IMR-90 (cell line): ENCODE measurements at regions not wholly inside any gene's neighbourhood (a gene's known extent, or its start where the extent isn't known, plus 50 kb on each side); places are given as distances from the start of the nearest gene placed in this dataset.

Experiments
- ATAC-seq: fragments of 200-7000 bp; cut with Tn5 transposase; 2 replicates; pipeline ENCODE4 v1.9.1; 2020; ENCODE audit warnings: low read depth, mild to moderate bottlenecking, moderate library complexity
- BruUV-seq: library from RNA; stranded (reverse); fragments of 400-500 nt; replicated peaks from 2 replicates; lab custom pipeline; 2021; lab: Mats Ljungman, UMichigan
- CTCF ChIA-PET: fragments of 300-600 bp; formaldehyde crosslinking; extraction: SDS; loops from one replicate; lab custom pipeline; 2021; ENCODE audit warnings: antibody characterized with exemption; lab: Yijun Ruan, JAX
- POLR2A ChIA-PET: fragments of 300-600 bp; sonication (Branson Sonifier 250); formaldehyde crosslinking; loops from one replicate; lab custom pipeline; 2022; ENCODE audit warnings: antibody characterized with exemption; ENCODE audit not compliant: unreplicated experiment; lab: Charles Lee
- DNase-seq: peaks from one replicate; pipeline ENCODE4 v3.0.0; 2013
- H2AFZ ChIP-seq: replicated peaks from 2 replicates; pipeline ENCODE3; 2013; ENCODE audit warnings: low read length, mild to moderate bottlenecking; ENCODE audit not compliant: poor library complexity
- H2AK5ac ChIP-seq: 2 replicates; pipeline ENCODE4 v1.6.1; 2013; ENCODE audit warnings: low read depth, low read length, inconsistent platforms
- H2AK9ac ChIP-seq: replicated peaks from 2 replicates; pipeline ENCODE3; 2013; ENCODE audit warnings: mild to moderate bottlenecking, low read depth, low read length, moderate library complexity; ENCODE audit not compliant: poor library complexity
- H2BK120ac ChIP-seq: 2 replicates; pipeline ENCODE4 v1.6.1; 2013; ENCODE audit warnings: low read depth, low read length, inconsistent platforms
- H2BK15ac ChIP-seq: 3 replicates; pipeline ENCODE4 v1.6.1; 2013; ENCODE audit warnings: low read depth, low read length, inconsistent platforms
- H2BK20ac ChIP-seq: 2 replicates; pipeline ENCODE4 v1.6.1; 2013; ENCODE audit warnings: low read depth, mild to moderate bottlenecking, inconsistent platforms, low read length, moderate library complexity
- H2BK5ac ChIP-seq: 2 replicates; pipeline ENCODE4 v1.6.1; 2013; ENCODE audit warnings: mild to moderate bottlenecking, low read depth, low read length, inconsistent platforms; ENCODE audit not compliant: poor library complexity, severe bottlenecking
- H3K14ac ChIP-seq: replicated peaks from 2 replicates; pipeline ENCODE4 v1.6.1; 2013; ENCODE audit warnings: low read depth, low read length, inconsistent platforms
- H3K18ac ChIP-seq: 2 replicates; pipeline ENCODE4 v1.6.1; 2013; ENCODE audit warnings: low read depth, low read length, control low read depth
- H3K23ac ChIP-seq: 2 replicates; pipeline ENCODE4 v1.6.1; 2013; ENCODE audit warnings: low read depth, low read length, inconsistent platforms
- H3K27ac ChIP-seq: 2 replicates; pipeline ENCODE4 v1.5.1; 2013; ENCODE audit warnings: mild to moderate bottlenecking, control low read depth, low read length; ENCODE audit not compliant: insufficient read depth
- H3K27me3 ChIP-seq: 2 replicates; pipeline ENCODE4 v1.6.1; 2013; ENCODE audit warnings: low read length; ENCODE audit not compliant: control insufficient read depth, insufficient read depth
- H3K36me3 ChIP-seq: 2 replicates; pipeline ENCODE4 v1.6.1; 2013; ENCODE audit warnings: low read length, mixed read lengths; ENCODE audit not compliant: control insufficient read depth, insufficient read depth
- H3K4ac ChIP-seq: 2 replicates; pipeline ENCODE4 v1.6.1; 2013; ENCODE audit warnings: low read depth, low read length, inconsistent platforms
- H3K4me1 ChIP-seq: 2 replicates; pipeline ENCODE4 v1.6.1; 2013; ENCODE audit warnings: low read length, mixed read lengths; ENCODE audit not compliant: control insufficient read depth, insufficient read depth
- H3K4me2 ChIP-seq: 2 replicates; pipeline ENCODE4 v1.6.1; 2013; ENCODE audit warnings: low read depth, mild to moderate bottlenecking, control low read depth, low read length, moderate library complexity
- H3K4me3 ChIP-seq: 2 replicates; pipeline ENCODE4 v1.5.1; 2013; ENCODE audit warnings: low read depth, mild to moderate bottlenecking, control low read depth, low read length, moderate library complexity; ENCODE audit not compliant: insufficient read depth
- H3K56ac ChIP-seq: 2 replicates; pipeline ENCODE4 v1.6.1; 2013; ENCODE audit warnings: low read length, inconsistent platforms; ENCODE audit not compliant: insufficient read depth; ENCODE audit errors: extremely low read depth
- H3K79me1 ChIP-seq, 2 experiments: 2 replicates each; pipeline ENCODE4 v1.6.1; 2013; ENCODE audit warnings: low read length in 2 of 2, inconsistent platforms in 1 of 2, low read depth in 1 of 2
- H3K9ac ChIP-seq: 2 replicates; pipeline ENCODE4 v1.6.1; 2013; ENCODE audit warnings: low read depth, low read length, control low read depth
- H3K9me1 ChIP-seq: 2 replicates; pipeline ENCODE4 v1.6.1; 2013; ENCODE audit warnings: low read length, inconsistent platforms; ENCODE audit not compliant: insufficient read depth
- H3K9me3 ChIP-seq: 2 replicates; pipeline ENCODE4 v1.6.1; 2013; ENCODE audit warnings: low read length; ENCODE audit not compliant: control insufficient read depth, insufficient read depth
- H4K20me1 ChIP-seq: 2 replicates; pipeline ENCODE4 v1.6.1; 2013; ENCODE audit warnings: low read length, inconsistent platforms; ENCODE audit not compliant: insufficient read depth
- H4K5ac ChIP-seq: 2 replicates; pipeline ENCODE4 v1.6.1; 2013; ENCODE audit warnings: mild to moderate bottlenecking, low read depth, low read length, control low read depth
- H4K8ac ChIP-seq, 2 experiments: 2 replicates each; pipeline ENCODE4 v1.6.1; 2013; ENCODE audit warnings: low read depth in 2 of 2, low read length in 2 of 2, control low read depth in 1 of 2, inconsistent platforms in 1 of 2
- H4K91ac ChIP-seq: 2 replicates; pipeline ENCODE4 v1.6.1; 2013; ENCODE audit warnings: low read depth, low read length, inconsistent platforms; ENCODE audit not compliant: insufficient read depth
- CEBPB ChIP-seq: IDR thresholded peaks from 2 replicates; pipeline ENCODE4 v1.6.1; 2012; ENCODE audit warnings: low read depth, low read length, improper control_type of control experiment
- CHD1 ChIP-seq: IDR thresholded peaks from 2 replicates; pipeline ENCODE4 v1.6.1; 2012; ENCODE audit warnings: low read depth, low read length, improper control_type of control experiment
- MAFK ChIP-seq: IDR thresholded peaks from 2 replicates; pipeline ENCODE4 v1.6.1; 2012; ENCODE audit warnings: low read depth, low read length, improper control_type of control experiment
- MAZ ChIP-seq: IDR thresholded peaks from 2 replicates; pipeline ENCODE4 v1.6.1; 2012; ENCODE audit warnings: low read depth, mild to moderate bottlenecking, low read length, improper control_type of control experiment, moderate library complexity, borderline replicate concordance
- MXI1 ChIP-seq: IDR thresholded peaks from 2 replicates; pipeline ENCODE4 v1.6.1; 2012; ENCODE audit warnings: low read depth, mild to moderate bottlenecking, low read length, moderate library complexity, borderline replicate concordance
- NFE2L2 ChIP-seq: fragments of 150-350 bp; IDR thresholded peaks from 2 replicates; pipeline ENCODE4 v1.6.1; 2016; ENCODE audit warnings: low read depth, mild to moderate bottlenecking, low read length
- POLR2A ChIP-seq: IDR thresholded peaks from 2 replicates; pipeline ENCODE4 v1.6.1; 2012; ENCODE audit warnings: mild to moderate bottlenecking, low read depth, low read length
- RAD21 ChIP-seq: IDR thresholded peaks from 2 replicates; pipeline ENCODE4 v1.6.1; 2012; ENCODE audit warnings: low read length, improper control_type of control experiment
- RCOR1 ChIP-seq: IDR thresholded peaks from 2 replicates; pipeline ENCODE4 v1.6.1; 2012; ENCODE audit warnings: mild to moderate bottlenecking, low read length, improper control_type of control experiment; ENCODE audit not compliant: insufficient replicate concordance
- RFX5 ChIP-seq: IDR thresholded peaks from 2 replicates; pipeline ENCODE4 v1.8.0; 2012; ENCODE audit warnings: low read depth, mild to moderate bottlenecking, low read length, moderate library complexity
- SMC3 ChIP-seq: fragments of 150-350 bp; IDR thresholded peaks from 2 replicates; pipeline ENCODE4 v1.6.1; 2016; ENCODE audit warnings: low read depth, mild to moderate bottlenecking, antibody characterized with exemption, low read length, moderate library complexity
- dilution Hi-C: fragments of 300-500 bp; cut with HindIII; formaldehyde crosslinking; loops from one replicate; pipeline ENCODE4 v1.14.3; 2018; ENCODE audit warnings: low sequenced_read_pairs; ENCODE audit not compliant: unreplicated experiment
- in situ Hi-C: fragments of 300-500 bp; cut with MboI; formaldehyde crosslinking; loops from 3 replicates; pipeline ENCODE4 v1.14.3; 2019; ENCODE audit warnings: low sequenced_read_pairs, inconsistent platforms, mixed read lengths
- intact Hi-C: fragments of 100-400 bp; cut with micrococcal nuclease; formaldehyde crosslinking; loops from 2 replicates; pipeline ENCODE4 v1.10.0; 2022
- TF ChIP-seq, protein P1 (sequence below): fragments of 150-350 bp; IDR thresholded peaks from 2 replicates; pipeline ENCODE4 v1.6.1; 2017; ENCODE audit warnings: mild to moderate bottlenecking, antibody characterized with exemption, low read length, low read depth
- TF ChIP-seq, protein P2 (sequence below): conservative IDR thresholded peaks from 2 replicates; pipeline ENCODE4 v1.5.1; 2012; ENCODE audit warnings: mild to moderate bottlenecking, low read depth, low read length, improper control_type of control experiment
- TF ChIP-seq, protein P3 (sequence below): fragments of 150-350 bp; IDR thresholded peaks from 2 replicates; pipeline ENCODE4 v1.6.1; 2016; ENCODE audit warnings: low read depth, mild to moderate bottlenecking, low read length, moderate library complexity, borderline replicate concordance

DNA sequence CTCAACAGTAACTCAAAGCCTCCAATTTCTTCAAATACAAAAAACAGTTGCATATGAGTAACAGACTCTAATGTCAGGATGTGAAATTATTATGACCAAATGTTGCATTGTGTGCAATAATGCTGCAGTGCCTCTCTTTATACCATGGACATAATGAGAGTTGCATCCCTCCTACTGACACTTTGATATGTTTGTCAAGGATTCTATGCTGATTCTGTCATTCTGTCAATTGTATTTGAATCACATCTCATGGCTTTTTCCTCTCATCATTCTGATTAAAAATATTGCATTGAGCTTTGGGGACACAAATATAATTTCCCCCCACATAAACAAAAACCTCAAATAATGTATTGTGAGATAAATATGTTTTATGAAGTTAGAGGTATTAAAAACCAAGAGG, 84.6 kb upstream of the SGCE start:
- Histone ChIP-seq H3K4me2 (no peak overlapping the region), H4K5ac (no peak overlapping the region), H3K4me1 (no peaks in the 10 kb centered on the region), H3K14ac (no peak overlapping the region), H2AFZ (no peak overlapping the region), H3K56ac (no peak overlapping the region), H2AK9ac (no peak overlapping the region), H2AK5ac (no peak overlapping the region), H3K27me3 (no peaks in the 10 kb centered on the region; the same call in 1 of the 2 replicates), H2BK15ac (no peak overlapping the region), H4K91ac (no peak overlapping the region), H3K4me3 (no peak overlapping the region), H3K79me1 (no peaks in the 10 kb centered on the region), H3K23ac (no peak overlapping the region), H4K8ac (no peak overlapping the region), H2BK5ac (no peak overlapping the region), H4K20me1 (no peaks in the 10 kb centered on the region), H3K9ac (no peak overlapping the region), H2BK120ac (no peak overlapping the region), H3K18ac (no peak overlapping the region), H3K9me3 (no peaks in the 10 kb centered on the region), H2BK20ac (no peak overlapping the region), H3K4ac (no peak overlapping the region), H3K9me1 (no peaks in the 10 kb centered on the region), H3K27ac (no peak overlapping the region), H3K36me3 (no peaks in the 10 kb centered on the region)
- ATAC-seq (no peak), DNase-seq (no peak)
- BruUV-seq = no TSS peak
- in situ Hi-C loops (no loop called here), intact Hi-C loops (no loop called here), dilution Hi-C loops (no loop called here)
- TF ChIP-seq RFX5 (no peak), SMC3 (no peak), MAFK (no peak), MXI1 (no peak), RAD21 (no peak), NFE2L2 (no peak), RCOR1 (no peak), CHD1 (no peak), POLR2A (no peak), MAZ (no peak), CEBPB (no peak)
- TF ChIP-seq, protein P1, sequence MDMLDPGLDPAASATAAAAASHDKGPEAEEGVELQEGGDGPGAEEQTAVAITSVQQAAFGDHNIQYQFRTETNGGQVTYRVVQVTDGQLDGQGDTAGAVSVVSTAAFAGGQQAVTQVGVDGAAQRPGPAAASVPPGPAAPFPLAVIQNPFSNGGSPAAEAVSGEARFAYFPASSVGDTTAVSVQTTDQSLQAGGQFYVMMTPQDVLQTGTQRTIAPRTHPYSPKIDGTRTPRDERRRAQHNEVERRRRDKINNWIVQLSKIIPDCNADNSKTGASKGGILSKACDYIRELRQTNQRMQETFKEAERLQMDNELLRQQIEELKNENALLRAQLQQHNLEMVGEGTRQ = no peak
- TF ChIP-seq, protein P2, sequence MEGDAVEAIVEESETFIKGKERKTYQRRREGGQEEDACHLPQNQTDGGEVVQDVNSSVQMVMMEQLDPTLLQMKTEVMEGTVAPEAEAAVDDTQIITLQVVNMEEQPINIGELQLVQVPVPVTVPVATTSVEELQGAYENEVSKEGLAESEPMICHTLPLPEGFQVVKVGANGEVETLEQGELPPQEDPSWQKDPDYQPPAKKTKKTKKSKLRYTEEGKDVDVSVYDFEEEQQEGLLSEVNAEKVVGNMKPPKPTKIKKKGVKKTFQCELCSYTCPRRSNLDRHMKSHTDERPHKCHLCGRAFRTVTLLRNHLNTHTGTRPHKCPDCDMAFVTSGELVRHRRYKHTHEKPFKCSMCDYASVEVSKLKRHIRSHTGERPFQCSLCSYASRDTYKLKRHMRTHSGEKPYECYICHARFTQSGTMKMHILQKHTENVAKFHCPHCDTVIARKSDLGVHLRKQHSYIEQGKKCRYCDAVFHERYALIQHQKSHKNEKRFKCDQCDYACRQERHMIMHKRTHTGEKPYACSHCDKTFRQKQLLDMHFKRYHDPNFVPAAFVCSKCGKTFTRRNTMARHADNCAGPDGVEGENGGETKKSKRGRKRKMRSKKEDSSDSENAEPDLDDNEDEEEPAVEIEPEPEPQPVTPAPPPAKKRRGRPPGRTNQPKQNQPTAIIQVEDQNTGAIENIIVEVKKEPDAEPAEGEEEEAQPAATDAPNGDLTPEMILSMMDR = no peak
- TF ChIP-seq, protein P3, sequence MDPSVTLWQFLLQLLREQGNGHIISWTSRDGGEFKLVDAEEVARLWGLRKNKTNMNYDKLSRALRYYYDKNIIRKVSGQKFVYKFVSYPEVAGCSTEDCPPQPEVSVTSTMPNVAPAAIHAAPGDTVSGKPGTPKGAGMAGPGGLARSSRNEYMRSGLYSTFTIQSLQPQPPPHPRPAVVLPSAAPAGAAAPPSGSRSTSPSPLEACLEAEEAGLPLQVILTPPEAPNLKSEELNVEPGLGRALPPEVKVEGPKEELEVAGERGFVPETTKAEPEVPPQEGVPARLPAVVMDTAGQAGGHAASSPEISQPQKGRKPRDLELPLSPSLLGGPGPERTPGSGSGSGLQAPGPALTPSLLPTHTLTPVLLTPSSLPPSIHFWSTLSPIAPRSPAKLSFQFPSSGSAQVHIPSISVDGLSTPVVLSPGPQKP = no peak
- CTCF ChIA-PET = no interaction called here
- POLR2A ChIA-PET = no interaction called here
